NCI-H345 (cell line): ENCODE measurements at regions not wholly inside any gene's neighbourhood (a gene's known extent, or its start where the extent isn't known, plus 50 kb on each side); places are given as distances from the start of the nearest gene placed in this dataset.
"Not testable (repeated sequence)": the region's sequence is repeated elsewhere in the genome, so short reads cannot be mapped to it uniquely, and the experiment has no call there.

Source experiments
- DNase-seq: peaks from one replicate; lab custom pipeline; 2025; lab: John Stamatoyannopoulos, UW

DNA sequence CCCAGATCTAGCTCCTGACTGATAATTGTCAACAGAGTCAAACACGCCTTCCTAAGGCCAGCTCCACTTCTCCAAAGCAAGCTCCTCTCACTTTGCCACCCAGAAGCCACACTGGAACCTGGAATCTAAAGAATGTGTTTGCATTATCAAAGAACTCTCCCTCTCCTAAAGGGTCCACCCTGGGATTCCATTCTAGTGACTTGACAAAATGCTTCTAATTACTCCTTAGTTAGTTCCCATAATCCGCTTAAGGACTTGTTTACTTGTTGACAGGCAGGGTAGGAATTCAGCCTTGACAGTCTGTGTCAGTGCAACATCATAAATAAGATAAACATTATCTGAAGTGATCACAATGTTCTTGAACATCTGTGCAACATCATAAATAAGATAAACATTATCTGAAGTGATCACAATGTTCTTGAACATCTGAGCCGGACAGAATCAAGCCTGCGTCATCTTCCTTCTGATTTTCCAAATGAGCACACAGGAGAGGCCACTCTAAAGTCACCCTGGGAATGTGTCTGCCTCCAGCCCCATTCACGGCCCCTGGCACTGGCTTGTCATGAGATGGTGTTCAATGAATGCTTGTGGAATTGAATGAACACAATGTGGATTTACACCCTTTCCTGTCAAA lies 512.1 kb downstream of the IRS2 start:
- DNase-seq, result no peak

DNA sequence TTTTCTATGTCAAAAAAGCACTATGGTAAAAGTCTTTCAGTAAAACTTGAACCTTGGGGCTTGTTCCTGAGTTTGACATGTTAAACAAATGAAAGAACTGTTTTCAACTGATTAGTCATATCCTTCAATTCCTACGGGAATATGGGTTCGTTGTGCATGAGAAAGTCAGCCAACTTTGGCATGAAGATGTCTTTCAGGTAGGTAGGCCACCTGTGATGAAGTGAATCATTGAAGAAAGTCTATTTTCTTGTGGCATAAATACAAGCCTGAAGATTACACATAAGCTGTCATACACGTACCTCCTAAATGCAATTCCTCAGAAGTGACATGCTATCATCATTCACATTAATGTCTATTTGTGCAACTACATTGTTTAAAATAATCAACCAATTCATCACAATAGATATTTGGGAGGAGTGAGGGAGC lies 513.0 kb downstream of the IRS2 start:
- no peak for DNase-seq

DNA sequence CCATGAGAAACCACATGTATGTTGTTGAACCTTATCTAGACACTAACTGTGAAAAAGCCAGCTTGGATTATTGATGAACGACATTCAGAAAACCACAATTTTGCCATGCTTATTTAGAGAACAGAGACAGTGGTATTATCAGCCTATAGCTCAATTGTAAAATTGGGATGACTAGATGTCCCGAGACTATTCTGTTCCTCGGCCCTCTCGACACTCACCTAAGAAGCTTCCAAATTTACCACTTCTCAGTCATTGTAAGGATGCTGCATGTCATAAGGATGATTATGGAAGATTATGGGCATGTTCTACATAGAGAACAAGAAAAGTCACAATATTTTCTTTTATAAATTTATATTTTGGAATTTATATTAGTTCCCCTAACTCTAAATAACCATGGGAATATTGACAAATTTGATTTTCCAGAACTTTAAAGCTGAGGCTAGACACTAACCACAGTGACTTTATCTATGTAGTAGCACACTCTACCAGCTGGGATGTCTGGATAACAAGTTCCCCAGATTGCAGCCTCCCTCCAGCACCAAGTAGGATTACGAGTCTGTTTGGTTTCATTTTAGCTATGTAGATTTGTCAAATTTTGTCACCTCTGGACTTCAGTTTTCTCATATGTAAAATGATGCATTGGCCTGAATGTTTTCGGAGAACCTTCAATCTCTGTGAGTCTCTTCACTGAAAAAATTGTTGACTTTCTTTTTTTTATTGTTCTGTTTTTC lies 513.6 kb downstream of the IRS2 start:
- DNase-seq, result no peak

- DNase-seq, result no peak
These were observed 514.5 kb downstream of the IRS2 start for GRCh38 chr13:109271555-109272541.

DNA sequence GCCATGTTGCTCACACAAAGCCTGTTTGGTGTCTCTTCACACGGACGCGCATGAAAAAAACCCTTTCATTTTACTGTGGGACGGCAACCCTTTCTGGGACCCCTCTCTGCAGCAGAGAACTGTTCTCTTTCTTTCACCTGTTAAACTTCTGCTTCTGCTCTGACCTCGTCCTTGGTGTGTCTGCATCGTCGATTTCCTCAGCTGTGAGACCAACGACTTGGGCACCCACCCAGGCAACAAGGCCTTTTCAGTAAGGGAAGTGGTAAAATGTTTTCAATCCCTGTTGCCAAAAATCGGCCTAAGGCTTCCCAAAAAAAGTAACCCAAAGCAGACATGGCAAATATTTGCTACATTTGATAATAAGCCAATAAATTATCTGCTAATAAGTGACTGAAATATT lies 515.3 kb downstream of the IRS2 start:
- no peak for DNase-seq

DNA sequence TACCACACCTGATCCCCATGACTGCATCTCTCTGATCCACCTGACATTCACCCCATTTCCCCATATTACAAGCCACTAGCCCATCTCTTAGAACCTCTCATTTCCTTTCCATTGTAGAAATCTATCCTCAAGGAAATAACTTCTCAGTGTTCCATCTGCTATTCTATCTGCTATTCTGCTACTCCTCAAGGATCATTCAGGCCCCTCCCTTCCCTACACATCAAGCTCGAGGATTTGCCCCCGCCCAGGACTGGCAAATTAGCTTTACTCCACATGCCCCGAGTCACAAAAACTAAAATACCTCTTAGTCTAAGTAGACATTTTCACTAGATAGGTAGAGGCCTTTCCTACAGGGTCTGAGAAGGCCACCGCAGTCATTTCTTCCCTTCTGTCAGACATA lies 517.0 kb downstream of the IRS2 start:
- DNase-seq, result not testable (repeated sequence)

DNA sequence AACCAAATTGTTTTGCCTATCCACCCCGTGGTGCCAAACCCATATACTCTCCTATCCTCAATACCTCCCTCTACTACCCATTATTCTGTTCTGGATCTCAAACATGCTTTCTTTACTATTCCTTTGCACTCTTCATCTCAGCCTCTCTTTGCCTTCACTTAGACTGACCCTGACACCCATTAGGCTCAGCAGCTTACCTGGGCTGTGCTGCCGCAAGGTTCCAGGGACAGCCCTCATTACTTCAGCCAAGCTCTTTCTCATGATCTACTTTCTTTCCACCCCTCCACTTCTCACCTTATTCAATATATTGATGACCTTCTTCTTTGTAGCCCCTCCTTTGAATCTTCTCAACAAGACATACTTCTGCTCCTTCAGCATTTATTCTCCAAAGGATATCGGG lies 517.9 kb downstream of the IRS2 start:
- not testable (repeated sequence) for DNase-seq

- DNase-seq, result not testable (repeated sequence)
These were observed 519.0 kb downstream of the IRS2 start for GRCh38 chr13:109267400-109267799.

DNA sequence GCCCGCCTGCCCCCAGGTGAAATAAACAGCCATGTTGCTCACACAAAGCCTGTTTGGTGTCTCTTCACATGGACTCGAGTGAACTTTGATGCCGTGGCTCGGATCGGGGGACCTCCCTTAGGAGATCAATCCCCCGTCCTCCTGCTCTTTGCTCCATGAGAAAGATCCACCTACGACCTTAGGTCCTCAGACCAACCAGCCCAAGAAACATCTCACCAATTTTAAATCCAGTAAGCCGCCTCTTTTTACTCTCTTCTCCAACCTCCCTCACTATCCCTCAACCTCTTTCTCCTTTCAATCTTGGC lies 521.0 kb downstream of the IRS2 start:
- DNase-seq, result not testable (repeated sequence)

DNA sequence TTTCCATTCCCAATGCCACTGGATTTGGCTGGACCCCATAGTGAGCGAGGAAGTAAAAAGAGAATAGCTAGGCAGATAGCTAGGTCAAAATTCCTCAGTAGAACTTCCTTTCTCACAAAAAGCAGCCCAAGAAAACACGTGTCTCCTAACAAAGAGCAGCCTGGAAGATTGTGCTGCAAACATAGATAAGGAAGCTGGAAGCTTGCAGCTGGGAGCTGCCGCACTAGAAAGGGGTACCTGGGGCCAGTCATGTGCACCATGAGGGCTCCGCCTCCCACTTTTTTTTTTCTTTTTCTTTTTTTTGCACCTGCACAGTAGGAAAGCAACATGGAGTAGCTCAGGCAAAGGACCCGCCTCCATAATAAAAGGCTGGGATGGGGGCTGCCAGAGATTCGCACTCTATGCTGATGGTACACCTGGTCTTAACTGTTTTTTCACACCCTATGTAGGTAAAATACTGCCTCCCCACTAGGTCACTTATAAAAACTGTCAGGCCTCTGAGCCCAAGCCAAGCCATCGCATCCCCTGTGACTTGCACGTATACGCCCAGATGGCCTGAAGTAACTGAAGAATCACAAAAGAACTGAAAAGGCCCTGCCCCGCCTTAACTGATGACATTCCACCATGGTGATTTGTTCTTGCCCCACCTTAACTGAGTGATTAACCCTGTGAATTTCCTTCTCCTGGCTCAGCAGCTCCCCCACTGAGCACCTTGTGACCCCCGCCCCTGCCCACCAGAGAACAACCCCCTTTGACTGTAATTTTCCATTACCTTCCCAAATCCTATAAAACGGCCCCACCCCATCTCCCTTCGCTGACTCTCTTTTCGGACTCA lies 521.6 kb downstream of the IRS2 start:
- not testable (repeated sequence) for DNase-seq

DNA sequence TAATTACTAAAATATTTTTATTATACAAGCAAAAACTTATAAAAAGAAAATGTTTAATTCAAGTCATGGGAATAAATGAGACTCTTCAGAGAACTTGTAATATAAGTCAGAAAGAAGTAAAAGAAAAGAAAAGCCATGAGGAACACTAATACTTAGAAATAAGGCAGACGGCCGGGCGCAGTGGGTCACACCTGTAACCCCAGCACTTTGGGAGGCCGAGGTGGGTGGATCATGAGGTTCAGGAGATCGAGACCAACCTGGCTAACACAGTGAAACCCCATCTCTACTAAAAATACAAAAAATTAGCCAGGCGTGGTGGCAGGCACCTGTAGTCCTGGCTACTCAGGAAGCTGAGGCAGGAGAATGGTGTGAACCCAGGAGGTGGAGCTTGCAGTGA lies 528.6 kb downstream of the IRS2 start:
- DNase-seq, result not testable (repeated sequence)
